OCI-LY7 (cell line): ENCODE measurements at regions not wholly inside any gene's neighbourhood (a gene's known extent, or its start where the extent isn't known, plus 50 kb on each side); places are given as distances from the start of the nearest gene placed in this dataset.

Source experiments
- EZH2phosphoT487 ChIP-seq: fragments of 200-600 bp; sonication (generic); IDR thresholded peaks from 2 replicates; pipeline ENCODE4 v1.6.1; 2018; ENCODE audit warnings: low read depth, borderline replicate concordance, mild to moderate bottlenecking, mixed run types, antibody characterized with exemption, low read length, moderate library complexity, mixed read lengths
- TF ChIP-seq, protein P1 (sequence below): fragments of 200-600 bp; sonication (generic); conservative IDR thresholded peaks from 2 replicates; pipeline ENCODE4 v1.5.1; 2014; ENCODE audit warnings: mild to moderate bottlenecking, antibody characterized with exemption, low read length, moderate library complexity, mixed read lengths

DNA sequence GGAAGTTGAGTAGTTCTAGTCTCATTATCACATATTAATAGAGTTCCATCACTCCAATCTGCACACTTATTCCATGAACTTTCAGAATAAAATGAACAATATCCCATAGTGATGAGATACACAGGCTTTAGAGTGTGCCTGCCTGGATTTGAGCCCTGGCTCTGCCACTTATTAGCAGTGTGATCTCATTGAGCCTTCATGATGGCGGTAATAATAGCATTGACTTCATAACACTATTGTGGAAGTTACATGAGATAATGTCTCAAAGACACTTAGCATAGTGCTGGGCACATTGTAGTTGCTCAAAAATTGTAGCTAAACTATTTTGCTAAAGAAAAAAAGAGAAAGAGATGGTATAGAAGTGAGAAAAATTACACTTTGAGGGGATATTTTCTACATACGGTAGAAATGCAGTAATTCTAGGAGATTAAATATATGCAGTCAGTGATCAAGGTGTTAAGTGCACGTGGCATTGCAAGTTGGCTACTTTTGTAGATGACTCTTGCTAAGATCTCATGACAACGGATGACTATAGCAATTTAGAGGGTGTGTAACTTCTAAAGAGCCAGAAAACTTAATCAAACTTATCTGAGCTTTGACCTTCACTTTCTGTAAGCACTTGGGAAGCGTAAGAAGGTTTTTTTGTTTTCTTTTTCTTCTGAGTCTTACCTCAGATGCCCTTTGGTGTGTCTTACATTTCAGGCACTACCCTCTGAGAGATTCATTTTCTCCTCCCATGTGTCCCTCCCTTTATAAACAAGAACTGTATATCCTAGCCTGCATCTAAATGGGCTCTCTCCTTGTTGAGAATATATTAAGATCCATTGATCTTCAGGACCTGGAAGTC lies 380.6 kb upstream of the NR3C2 start:
- no peak for TF ChIP-seq EZH2phosphoT487
- TF ChIP-seq, protein P1, sequence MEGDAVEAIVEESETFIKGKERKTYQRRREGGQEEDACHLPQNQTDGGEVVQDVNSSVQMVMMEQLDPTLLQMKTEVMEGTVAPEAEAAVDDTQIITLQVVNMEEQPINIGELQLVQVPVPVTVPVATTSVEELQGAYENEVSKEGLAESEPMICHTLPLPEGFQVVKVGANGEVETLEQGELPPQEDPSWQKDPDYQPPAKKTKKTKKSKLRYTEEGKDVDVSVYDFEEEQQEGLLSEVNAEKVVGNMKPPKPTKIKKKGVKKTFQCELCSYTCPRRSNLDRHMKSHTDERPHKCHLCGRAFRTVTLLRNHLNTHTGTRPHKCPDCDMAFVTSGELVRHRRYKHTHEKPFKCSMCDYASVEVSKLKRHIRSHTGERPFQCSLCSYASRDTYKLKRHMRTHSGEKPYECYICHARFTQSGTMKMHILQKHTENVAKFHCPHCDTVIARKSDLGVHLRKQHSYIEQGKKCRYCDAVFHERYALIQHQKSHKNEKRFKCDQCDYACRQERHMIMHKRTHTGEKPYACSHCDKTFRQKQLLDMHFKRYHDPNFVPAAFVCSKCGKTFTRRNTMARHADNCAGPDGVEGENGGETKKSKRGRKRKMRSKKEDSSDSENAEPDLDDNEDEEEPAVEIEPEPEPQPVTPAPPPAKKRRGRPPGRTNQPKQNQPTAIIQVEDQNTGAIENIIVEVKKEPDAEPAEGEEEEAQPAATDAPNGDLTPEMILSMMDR = no peak
